ENCODE measurements at regions not wholly inside any gene's neighbourhood (a gene's known extent, or its start where the extent isn't known, plus 50 kb on each side); places are given as distances from the start of the nearest gene placed in this dataset.

DNA sequence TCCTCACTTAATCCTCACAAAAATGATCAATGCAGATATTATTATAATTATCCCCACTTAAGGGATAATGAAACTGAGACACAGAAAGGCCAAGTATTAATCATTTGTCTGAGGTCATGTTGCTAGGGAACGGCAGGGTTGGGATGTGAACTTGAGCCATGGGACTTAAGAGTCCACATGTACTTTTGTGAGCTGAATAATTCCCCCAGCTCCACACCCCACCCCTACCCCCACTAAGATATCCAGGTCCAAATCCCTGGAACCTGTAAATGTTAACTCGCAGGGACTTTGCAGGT, 290.5 kb upstream of the GADL1 start:
- no peak overlapping the region for H3K4me3 ChIP-seq (ENCODE audit: low read depth, low read length)
- DNase-seq (ENCODE audit: low read depth): no peak
- TF ChIP-seq CTCF (IDR thresholded peaks at IDR 0.05; ENCODE audit: insufficient read depth, low read depth, low read length): no peak

- no peak for TF ChIP-seq CTCF (IDR thresholded peaks at IDR 0.05; ENCODE audit: insufficient read depth, low read depth, low read length)
- H3K4me3 ChIP-seq (ENCODE audit: low read depth, low read length): no peak overlapping the region
- no peak for DNase-seq (ENCODE audit: low read depth)
Observed at GRCh38 chr3:31186041-31186440, 291.6 kb upstream of the GADL1 start.

DNA sequence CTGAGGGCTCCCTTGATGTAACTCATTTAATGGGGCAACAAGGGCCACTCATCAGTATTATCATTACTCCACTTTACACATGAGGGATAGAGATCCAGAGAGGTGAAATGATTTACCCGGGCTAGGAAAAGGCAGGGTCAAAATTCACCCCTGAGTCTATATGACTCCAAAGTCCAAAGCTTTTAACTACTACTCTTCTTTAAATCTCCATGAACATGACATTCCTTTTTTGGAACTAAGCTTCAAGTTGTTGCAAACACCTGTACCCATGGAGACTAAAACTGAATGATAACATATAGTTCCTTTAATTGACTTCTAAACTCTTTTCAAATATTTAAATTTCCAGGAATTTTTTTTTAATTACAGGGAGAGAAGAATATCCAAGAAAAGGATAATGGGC, 292.9 kb upstream of the GADL1 start:
- H3K4me3 ChIP-seq (ENCODE audit: low read depth, low read length): no peak overlapping the region
- no peak for DNase-seq (ENCODE audit: low read depth)
- no peak for TF ChIP-seq CTCF (IDR thresholded peaks at IDR 0.05; ENCODE audit: insufficient read depth, low read depth, low read length)

GRCh38 chr3:31188112-31188511, 293.7 kb upstream of the GADL1 start:
- TF ChIP-seq CTCF (IDR thresholded peaks at IDR 0.05; ENCODE audit: insufficient read depth, low read depth, low read length): no peak
- DNase-seq (ENCODE audit: low read depth): no peak

DNA sequence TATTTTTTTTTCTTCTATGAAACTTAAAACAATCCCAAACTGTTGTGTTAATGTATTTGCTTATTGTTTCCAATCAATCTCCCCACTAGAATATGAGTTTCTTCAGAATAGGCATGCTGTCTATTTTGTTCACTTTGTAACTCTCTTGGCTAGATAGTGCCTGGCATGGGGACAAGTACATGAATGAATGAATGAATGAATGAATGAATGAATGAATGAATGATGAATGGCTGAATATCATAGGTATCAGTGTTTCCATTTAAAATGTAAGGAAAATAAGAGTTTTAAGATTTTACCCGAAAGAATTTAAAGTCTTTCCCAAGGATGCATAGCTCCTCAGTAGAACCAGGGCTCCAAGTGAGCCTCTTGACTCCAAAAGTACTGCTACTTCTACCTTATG, 294.9 kb upstream of the GADL1 start:
- TF ChIP-seq CTCF (IDR thresholded peaks at IDR 0.05; ENCODE audit: insufficient read depth, low read depth, low read length): no peak
- H3K4me3 ChIP-seq (ENCODE audit: low read depth, low read length): no peak overlapping the region
- DNase-seq (ENCODE audit: low read depth): no peak

More at GRCh38 chr3:31188112-31188511, 293.7 kb upstream of the GADL1 start:
- no peak overlapping the region for H3K4me3 ChIP-seq (ENCODE audit: low read depth, low read length)

DNA sequence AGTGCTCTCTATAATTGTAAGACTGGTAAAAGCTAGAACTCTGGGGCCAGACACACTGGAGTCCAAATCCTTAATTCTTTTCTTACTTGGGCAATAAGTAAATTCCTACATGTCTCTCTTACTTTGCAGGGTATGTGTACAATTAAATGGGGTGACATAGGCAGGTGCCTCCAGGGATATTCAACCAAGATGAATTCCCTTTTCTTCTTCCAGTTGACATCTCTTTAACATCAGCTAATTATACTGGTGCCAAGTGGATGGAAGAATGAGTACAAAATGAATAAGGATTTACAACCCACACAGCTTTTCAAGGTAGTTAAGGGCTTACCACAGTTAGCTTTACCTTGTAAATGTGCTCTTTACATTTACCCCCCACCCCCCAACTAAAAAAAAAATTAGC, 295.5 kb upstream of the GADL1 start:
- no peak overlapping the region for H3K4me3 ChIP-seq (ENCODE audit: low read depth, low read length)
- no peak for TF ChIP-seq CTCF (IDR thresholded peaks at IDR 0.05; ENCODE audit: insufficient read depth, low read depth, low read length)
- no peak for DNase-seq (ENCODE audit: low read depth)

DNA sequence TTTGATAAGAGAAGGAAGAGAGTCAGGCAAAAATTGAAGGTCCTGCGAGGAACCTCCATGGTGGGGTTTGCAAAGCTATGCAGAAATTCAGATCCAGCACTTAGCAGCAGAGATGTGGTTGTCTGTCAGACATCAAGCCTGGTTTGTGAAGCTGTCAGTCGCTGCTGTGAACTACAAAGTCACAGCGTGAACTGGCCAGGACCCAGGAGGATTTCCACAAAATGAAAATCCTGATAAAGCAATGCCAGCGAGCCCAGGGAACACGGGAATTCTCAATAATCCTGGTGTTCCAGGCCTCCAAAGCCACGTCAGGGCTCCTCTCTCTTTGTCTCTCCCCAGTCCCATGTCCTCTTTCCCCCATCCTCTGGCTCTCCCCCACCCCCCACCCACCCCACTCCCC, 296.9 kb upstream of the GADL1 start:
- no peak for TF ChIP-seq CTCF (IDR thresholded peaks at IDR 0.05; ENCODE audit: insufficient read depth, low read depth, low read length)
- no peak for DNase-seq (ENCODE audit: low read depth)

More for the DNA sequence above, 296.9 kb upstream of the GADL1 start:
- H3K4me3 ChIP-seq (ENCODE audit: low read depth, low read length): no peak overlapping the region
